Activated T-helper 1 cell treated with anti-CD3 and anti-CD28 coated beads, Interleukin-12 subunit alpha, Interleukin-12 subunit beta, Interleukin-2, Interleukin-4 antibody, amounts not matched to agents 30 ng/mL and 10 ng/mL and 1 ng/mL, durations not matched to agents 14 hours and 24 hours and 36 hours (primary cell): ENCODE measurements at regions not wholly inside any gene's neighbourhood (a gene's known extent, or its start where the extent isn't known, plus 50 kb on each side); places are given as distances from the start of the nearest gene placed in this dataset.

ENCODE experiments used
- DNase-seq: peaks from one replicate; pipeline ENCODE4 v3.0.0; 2021; ENCODE audit warnings: low spot score
- H3K27ac Mint-ChIP-seq: one replicate; pipeline ENCODE4 v1.8.0; 2021; ENCODE audit warnings: mild to moderate bottlenecking, mixed read lengths
- H3K27me3 Mint-ChIP-seq: one replicate; pipeline ENCODE4 v1.8.0; 2022; ENCODE audit warnings: mild to moderate bottlenecking, moderate library complexity, mixed read lengths; ENCODE audit not compliant: insufficient read depth
- H3K36me3 Mint-ChIP-seq: one replicate; pipeline ENCODE4 v1.8.0; 2021; ENCODE audit warnings: low read depth, mixed read lengths
- H3K4me1 Mint-ChIP-seq: one replicate; pipeline ENCODE4 v1.8.0; 2021; ENCODE audit warnings: low read depth, mixed read lengths
- H3K4me3 Mint-ChIP-seq: one replicate; pipeline ENCODE4 v1.8.0; 2021; ENCODE audit warnings: mild to moderate bottlenecking, moderate library complexity, mixed read lengths
- H3K9me3 Mint-ChIP-seq: one replicate; pipeline ENCODE4 v1.8.0; 2021; ENCODE audit warnings: mixed read lengths
- intact Hi-C: fragments of 100-400 bp; cut with micrococcal nuclease; formaldehyde crosslinking; loops from one replicate; pipeline ENCODE4 v1.15.1; 2024

DNA sequence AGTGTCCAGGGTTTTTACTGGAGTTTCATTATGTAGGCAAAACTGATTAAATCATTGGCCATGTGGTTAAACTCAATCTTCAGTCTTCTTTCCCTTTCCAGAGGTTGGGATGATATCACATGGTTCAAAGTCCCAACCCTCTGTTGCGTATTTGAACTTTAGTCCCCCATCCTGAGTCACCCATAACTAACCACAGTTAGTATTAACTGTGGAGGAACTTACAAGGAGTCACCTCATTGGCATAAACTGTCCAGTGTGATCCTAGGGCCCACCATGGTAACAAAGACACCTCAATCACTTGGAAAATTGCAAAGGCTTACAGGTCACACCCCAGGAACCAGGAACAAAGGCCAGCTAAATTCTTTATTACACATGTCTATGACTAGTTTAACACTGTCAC lies 188.5 kb downstream of the COX7C start:
- Mint-ChIP-seq H3K27ac (no peak overlapping the region), H3K9me3 (no peaks in the 10 kb centered on the region), H3K36me3 (no peaks in the 10 kb centered on the region), H3K4me1 (no peaks in the 10 kb centered on the region), H3K27me3 (no peaks in the 10 kb centered on the region), H3K4me3 (no peak overlapping the region)
- intact Hi-C loops, result no loop called here
- no peak for DNase-seq

DNA sequence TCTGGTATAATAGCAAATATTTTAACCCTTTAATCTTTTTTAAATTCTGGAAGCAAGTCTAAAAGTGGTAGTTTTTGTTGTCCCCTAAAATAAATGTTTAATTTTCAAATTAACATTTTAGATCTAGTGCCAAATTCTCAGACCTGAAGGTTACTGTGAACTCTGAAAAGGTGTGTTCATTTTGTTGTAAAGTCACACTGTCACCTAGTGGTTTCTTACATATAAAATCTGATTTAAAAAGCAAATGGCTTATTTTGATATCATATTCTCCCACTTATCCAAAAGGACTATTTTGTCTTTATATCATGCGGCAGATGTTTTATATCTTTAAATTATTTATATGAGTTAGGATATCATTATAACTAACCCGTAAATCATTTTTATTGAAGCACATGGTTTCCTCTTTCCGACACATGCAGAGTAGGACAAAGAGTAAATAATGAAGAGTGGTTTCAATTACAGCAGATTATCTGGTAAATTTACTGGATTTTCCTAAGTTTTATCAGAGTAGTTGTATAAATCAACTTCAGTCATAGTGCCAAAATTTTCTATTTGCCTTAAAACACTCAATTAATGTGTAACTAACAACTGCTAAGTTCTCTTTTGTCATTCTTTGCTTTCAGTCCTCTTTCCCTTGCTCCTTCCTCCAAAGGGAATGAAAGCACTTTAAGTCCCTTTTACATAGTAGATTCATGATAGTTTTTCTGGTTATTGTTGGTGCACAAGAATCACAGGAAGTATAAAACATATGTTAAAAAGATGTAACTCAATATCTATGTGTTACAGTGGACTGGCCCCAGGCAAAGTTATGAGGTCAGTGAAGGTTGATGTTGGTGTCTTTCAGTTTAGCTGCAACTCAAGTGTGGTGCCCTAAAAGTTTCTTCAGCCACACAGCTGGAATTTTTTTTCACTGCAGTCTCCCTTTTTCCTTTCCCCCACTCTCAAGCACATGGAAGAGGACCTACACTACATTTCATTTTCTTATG lies 189.6 kb downstream of the COX7C start:
- no peaks in the 10 kb centered on the region for H3K27me3 Mint-ChIP-seq
- intact Hi-C loops, result no loop called here
- DNase-seq, result no peak
- H3K4me3 Mint-ChIP-seq, result no peak overlapping the region
- H3K27ac Mint-ChIP-seq, result no peak overlapping the region
- H3K4me1 Mint-ChIP-seq, result no peaks in the 10 kb centered on the region
- no peaks in the 10 kb centered on the region for H3K9me3 Mint-ChIP-seq
- no peaks in the 10 kb centered on the region for H3K36me3 Mint-ChIP-seq

DNA sequence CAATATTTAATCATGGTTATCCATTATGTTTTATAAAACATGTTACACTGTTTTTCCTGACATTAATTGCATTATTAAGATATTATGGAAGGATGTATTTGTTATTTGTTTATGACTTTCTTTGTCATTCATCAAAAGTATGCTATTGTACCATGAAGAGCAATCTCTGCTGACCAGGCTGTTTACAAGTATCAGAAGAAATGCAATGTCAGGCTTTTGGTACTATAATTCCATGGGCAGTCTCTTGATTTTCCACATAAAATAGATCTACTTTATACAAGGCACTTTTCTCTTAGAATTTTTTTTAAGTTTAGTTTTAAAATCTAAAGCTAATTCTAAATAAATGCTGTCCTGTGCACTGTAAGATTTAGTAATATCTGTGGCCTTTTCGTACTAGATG lies 196.6 kb downstream of the COX7C start:
- intact Hi-C loops, result no loop called here
- no peak overlapping the region for H3K4me3 Mint-ChIP-seq
- H3K27me3 Mint-ChIP-seq, result no peaks in the 10 kb centered on the region
- H3K4me1 Mint-ChIP-seq, result no peaks in the 10 kb centered on the region
- DNase-seq, result no peak
- H3K36me3 Mint-ChIP-seq, result no peaks in the 10 kb centered on the region
- no peak overlapping the region for H3K27ac Mint-ChIP-seq
- no peaks in the 10 kb centered on the region for H3K9me3 Mint-ChIP-seq

DNA sequence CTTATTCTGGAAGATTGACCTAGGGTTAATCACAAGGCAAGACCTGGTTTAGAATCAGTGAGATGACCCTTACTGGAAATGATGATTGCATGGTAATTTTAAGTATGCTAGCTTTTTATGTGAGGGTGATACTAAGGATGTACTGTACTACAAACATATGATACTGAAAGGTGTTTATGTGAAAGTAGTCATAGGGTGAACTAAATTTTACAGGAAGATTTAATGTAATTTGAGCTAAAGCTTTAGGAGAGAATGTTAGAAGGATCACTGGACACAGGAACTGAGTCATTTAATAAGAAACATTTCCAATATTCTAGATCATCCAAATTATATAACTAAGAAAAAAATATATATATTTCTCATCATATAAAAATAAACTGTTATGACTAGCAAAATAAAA lies 197.2 kb downstream of the COX7C start:
- Mint-ChIP-seq H3K9me3 (no peaks in the 10 kb centered on the region), H3K36me3 (no peaks in the 10 kb centered on the region), H3K4me3 (no peak overlapping the region), H3K27me3 (no peaks in the 10 kb centered on the region), H3K27ac (no peak overlapping the region), H3K4me1 (no peaks in the 10 kb centered on the region)
- DNase-seq, result no peak
- intact Hi-C loops, result no loop called here

DNA sequence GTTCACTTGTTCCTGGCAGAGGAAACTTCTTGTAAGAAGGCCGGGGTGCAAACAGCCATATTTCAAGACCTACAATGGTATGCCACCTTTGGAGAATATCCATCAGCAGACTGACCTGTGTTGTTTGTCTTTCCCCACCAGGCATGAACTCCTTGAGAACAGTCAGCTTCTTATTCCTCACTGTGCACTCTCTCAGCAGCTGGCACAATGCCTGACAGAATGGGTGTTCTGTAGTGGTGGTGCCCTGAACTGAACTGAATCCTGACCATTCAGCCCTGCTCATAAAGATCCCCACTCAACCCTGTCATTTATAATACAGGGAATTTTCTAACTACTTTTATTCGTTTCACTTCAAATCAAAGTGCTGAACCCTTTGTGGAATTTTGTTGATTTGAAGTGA lies 206.9 kb downstream of the COX7C start:
- intact Hi-C loops, result no loop called here
- no peak overlapping the region for H3K4me3 Mint-ChIP-seq

DNA sequence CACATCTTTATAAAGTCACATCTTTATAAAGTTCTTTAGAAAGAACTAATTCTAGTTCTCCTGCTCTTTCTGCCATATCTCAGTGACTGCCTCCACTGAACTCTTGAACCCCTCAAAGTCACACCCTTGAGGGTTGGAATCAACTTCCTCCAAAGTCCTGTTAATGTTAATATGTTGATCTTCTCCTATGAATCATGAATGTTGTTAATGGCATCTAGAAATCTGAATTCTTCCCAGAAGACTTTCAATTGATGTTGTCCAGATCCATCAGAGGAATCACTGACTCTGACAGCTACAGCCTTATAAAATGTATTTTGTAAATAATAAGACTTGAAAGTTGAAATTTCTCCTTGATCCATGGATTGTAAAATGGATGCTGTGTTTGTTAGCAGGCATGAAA lies 213.4 kb downstream of the COX7C start:
- Mint-ChIP-seq H3K4me3 (no peak overlapping the region), H3K27me3 (peaks cover 1% of the 10 kb centered on the region), H3K27ac (no peak overlapping the region), H3K36me3 (no peaks in the 10 kb centered on the region), H3K9me3 (no peaks in the 10 kb centered on the region), H3K4me1 (no peaks in the 10 kb centered on the region)
- intact Hi-C loops, result no loop called here
- no peak for DNase-seq

More for the DNA sequence above, 206.9 kb downstream of the COX7C start:
- Mint-ChIP-seq H3K9me3 (no peaks in the 10 kb centered on the region), H3K36me3 (no peaks in the 10 kb centered on the region), H3K4me1 (no peaks in the 10 kb centered on the region), H3K27me3 (no peaks in the 10 kb centered on the region), H3K27ac (no peak overlapping the region)
- DNase-seq, result no peak

DNA sequence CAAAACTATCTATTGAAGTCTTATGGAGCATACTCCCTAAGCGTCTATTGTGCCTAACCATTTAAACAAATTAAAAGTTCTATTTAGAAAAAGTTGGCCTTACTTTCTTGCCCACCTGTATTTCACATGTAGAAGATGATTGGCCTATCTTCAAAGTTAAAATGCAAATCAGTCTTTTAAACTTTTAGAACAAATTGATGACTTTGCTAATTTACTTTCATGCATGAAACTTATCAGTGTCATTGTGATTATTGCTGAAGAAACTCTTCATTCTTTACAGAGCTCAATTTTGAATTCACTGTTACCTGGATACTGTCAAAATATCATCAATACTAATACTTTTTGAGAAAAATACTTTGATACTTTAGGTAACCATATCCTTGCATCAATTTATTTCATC lies 216.1 kb downstream of the COX7C start:
- Mint-ChIP-seq H3K4me3 (no peak overlapping the region), H3K36me3 (no peaks in the 10 kb centered on the region), H3K27me3 (peaks cover 1% of the 10 kb centered on the region), H3K27ac (no peak overlapping the region), H3K9me3 (no peaks in the 10 kb centered on the region), H3K4me1 (no peaks in the 10 kb centered on the region)
- DNase-seq, result no peak
- intact Hi-C loops, result no loop called here

DNA sequence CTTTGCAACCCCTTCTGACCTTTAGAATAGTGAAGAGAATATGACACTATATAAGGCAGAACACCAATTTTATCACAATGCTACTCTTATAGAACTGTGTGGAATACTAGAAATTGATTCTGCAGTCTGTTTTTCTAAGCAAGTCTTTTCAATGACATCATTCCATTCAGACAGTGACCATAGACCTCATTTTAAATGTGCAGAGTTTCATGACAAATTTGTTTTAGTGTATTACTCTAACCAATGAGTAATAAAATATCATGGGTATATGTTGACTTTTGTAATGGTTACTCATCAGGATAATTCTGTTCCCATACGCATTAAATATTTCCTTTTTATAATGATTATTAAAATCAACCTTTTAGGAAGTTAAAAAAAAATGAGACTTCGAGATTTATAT lies 219.9 kb downstream of the COX7C start:
- Mint-ChIP-seq H3K27me3 (no peaks in the 10 kb centered on the region), H3K27ac (no peak overlapping the region), H3K4me3 (no peak overlapping the region), H3K4me1 (no peaks in the 10 kb centered on the region), H3K36me3 (no peaks in the 10 kb centered on the region), H3K9me3 (no peaks in the 10 kb centered on the region)
- intact Hi-C loops, result no loop called here
- no peak for DNase-seq

DNA sequence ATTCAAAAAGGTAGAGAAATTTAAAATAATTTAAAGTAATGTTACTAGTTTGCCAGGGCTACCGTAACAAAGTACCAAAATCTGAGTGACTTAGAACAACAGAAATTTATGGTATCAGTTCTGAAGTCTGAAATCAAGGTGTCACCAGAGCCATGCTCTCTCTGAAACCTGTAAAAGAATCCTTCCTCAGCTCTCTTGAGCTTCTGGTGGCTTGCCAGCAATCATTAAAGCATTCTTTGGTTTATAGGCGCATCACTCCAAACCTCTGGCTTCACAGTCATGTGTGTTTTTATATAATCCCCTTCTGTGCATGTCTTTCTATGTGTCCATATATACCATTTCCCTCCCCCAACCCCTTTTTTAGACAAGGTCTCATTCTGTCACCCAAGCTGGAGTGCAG lies 220.3 kb downstream of the COX7C start:
- H3K36me3 Mint-ChIP-seq, result no peaks in the 10 kb centered on the region
- intact Hi-C loops, result no loop called here
- DNase-seq, result no peak

DNA sequence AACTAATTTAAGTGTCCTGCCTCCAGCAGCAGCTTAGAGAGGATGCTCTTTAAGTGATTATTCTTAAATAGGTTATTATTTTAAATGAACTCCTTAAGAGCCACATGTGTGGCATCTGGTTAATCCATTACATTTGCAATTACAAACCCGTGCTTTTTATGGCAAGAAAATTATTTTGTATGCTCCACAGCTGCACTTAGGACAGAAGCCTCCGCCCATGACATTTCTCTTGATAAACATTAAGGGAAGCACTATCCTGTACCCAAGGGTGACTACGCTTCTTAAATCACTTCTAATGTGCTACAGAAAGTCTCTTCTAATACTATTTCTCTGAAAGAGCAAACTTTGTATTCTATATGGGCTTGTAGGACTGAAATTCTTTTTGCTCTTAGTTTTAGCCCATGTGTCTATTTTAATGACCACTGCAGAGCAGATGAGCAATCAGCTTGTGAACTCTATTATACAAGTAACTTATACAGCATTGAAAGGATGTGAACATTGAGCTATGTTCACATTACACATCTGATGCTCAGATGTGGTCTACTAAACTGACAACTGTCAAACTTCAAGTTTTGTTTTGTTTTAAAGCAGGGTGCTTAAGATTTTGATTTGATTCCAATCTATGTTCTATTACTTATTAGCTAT lies 223.4 kb downstream of the COX7C start:
- no peaks in the 10 kb centered on the region for H3K9me3 Mint-ChIP-seq

More for the DNA sequence above, 220.3 kb downstream of the COX7C start:
- Mint-ChIP-seq H3K27ac (no peak overlapping the region), H3K4me1 (no peaks in the 10 kb centered on the region), H3K27me3 (no peaks in the 10 kb centered on the region), H3K4me3 (no peak overlapping the region), H3K9me3 (no peaks in the 10 kb centered on the region)

DNA sequence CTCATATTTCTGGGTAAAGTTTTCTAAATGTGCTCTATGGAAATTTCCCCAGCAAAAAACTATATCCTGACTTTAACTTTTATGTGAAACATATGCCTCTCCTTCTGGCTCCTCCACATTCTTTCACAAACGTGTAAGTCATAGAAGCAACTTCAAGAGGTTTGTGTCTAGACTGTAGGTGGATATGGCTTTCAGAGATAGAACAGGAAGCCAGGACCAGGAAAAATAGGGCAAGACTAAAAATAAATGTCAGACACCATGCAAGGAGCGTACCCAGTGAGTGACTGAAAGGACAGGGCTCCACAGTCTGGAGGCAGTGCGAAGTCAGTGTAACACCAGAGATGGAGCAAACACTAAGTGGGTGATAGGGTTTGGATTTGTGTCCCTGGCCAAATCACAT lies 240.7 kb downstream of the COX7C start:
- intact Hi-C loops, result no loop called here
- H3K4me1 Mint-ChIP-seq, result no peaks in the 10 kb centered on the region
- H3K4me3 Mint-ChIP-seq, result no peak overlapping the region
- no peak overlapping the region for H3K27ac Mint-ChIP-seq
- H3K36me3 Mint-ChIP-seq, result no peaks in the 10 kb centered on the region
- H3K27me3 Mint-ChIP-seq, result peaks cover 1% of the 10 kb centered on the region
- H3K9me3 Mint-ChIP-seq, result no peaks in the 10 kb centered on the region
- DNase-seq, result no peak

More for the DNA sequence above, 223.4 kb downstream of the COX7C start:
- no peaks in the 10 kb centered on the region for H3K27me3 Mint-ChIP-seq
- intact Hi-C loops, result no loop called here
- no peak overlapping the region for H3K4me3 Mint-ChIP-seq
- no peaks in the 10 kb centered on the region for H3K4me1 Mint-ChIP-seq
- no peak for DNase-seq
- H3K36me3 Mint-ChIP-seq, result no peaks in the 10 kb centered on the region
- no peak overlapping the region for H3K27ac Mint-ChIP-seq

DNA sequence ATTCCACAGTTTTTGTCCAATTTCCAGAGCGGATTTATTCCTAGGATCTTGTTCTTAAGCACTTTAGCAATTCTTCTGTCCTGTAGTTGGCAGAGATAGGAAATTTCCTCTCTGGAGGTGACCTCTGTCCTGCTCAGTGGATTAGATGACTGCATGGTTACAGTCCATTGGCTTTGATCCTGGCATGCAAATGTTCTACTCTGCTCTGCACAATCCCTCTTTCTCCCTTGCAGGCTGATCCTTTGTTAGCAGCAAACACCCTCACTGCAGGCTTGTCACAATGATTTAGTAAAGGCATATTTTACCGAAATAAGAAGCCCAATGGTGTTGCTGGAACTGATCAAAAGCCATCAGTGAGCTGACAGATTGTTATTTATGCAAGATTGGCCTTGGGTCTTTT lies 243.8 kb downstream of the COX7C start:
- intact Hi-C loops, result no loop called here
- H3K4me3 Mint-ChIP-seq, result no peak overlapping the region
- H3K9me3 Mint-ChIP-seq, result no peaks in the 10 kb centered on the region
- H3K27ac Mint-ChIP-seq, result no peak overlapping the region
- no peak for DNase-seq
- no peaks in the 10 kb centered on the region for H3K4me1 Mint-ChIP-seq
- peaks cover 1% of the 10 kb centered on the region for H3K27me3 Mint-ChIP-seq
- no peaks in the 10 kb centered on the region for H3K36me3 Mint-ChIP-seq

DNA sequence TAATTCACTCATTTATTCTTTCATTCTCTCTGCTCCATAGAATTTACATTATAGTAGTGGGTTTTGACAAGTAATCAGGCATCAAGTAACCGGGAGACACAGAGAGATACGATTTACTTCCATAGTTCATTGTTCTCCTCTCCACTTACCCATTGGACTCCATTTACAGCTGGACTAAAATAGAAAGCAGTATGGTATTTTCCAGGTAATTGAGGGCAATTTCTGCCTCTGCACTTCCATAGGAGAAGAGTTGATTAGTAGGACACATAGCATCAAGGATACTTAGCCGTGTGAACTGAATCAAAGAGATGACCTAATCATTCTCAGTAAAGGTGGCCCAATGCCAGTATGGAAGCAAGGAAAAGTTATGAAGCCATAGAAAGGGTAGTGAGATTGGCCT lies 244.4 kb downstream of the COX7C start:
- no peaks in the 10 kb centered on the region for H3K36me3 Mint-ChIP-seq

More for the DNA sequence above, 244.4 kb downstream of the COX7C start:
- Mint-ChIP-seq H3K9me3 (no peaks in the 10 kb centered on the region), H3K4me3 (no peak overlapping the region), H3K27ac (no peak overlapping the region), H3K27me3 (peaks cover 6% of the 10 kb centered on the region), H3K4me1 (no peaks in the 10 kb centered on the region)
- no peak for DNase-seq
- intact Hi-C loops, result no loop called here
